Stimulated activated CD4-positive, alpha-beta T cell treated with anti-CD3 and anti-CD28 coated beads, Interleukin-15, amount 100 ng/mL, for 24 hours (primary cell): ENCODE measurements at regions not wholly inside any gene's neighbourhood (a gene's known extent, or its start where the extent isn't known, plus 50 kb on each side); places are given as distances from the start of the nearest gene placed in this dataset.

ENCODE experiments used
- DNase-seq: peaks from one replicate; pipeline ENCODE4 v3.0.0-alpha.2; 2020

GRCh38 chr14:96638041-96638855 is 136.1 kb downstream of the PAPOLA start:
- DNase-seq = no peak

- DNase-seq = no peak
Measured at GRCh38 chr14:96639550-96639949, 137.4 kb downstream of the PAPOLA start.

DNA sequence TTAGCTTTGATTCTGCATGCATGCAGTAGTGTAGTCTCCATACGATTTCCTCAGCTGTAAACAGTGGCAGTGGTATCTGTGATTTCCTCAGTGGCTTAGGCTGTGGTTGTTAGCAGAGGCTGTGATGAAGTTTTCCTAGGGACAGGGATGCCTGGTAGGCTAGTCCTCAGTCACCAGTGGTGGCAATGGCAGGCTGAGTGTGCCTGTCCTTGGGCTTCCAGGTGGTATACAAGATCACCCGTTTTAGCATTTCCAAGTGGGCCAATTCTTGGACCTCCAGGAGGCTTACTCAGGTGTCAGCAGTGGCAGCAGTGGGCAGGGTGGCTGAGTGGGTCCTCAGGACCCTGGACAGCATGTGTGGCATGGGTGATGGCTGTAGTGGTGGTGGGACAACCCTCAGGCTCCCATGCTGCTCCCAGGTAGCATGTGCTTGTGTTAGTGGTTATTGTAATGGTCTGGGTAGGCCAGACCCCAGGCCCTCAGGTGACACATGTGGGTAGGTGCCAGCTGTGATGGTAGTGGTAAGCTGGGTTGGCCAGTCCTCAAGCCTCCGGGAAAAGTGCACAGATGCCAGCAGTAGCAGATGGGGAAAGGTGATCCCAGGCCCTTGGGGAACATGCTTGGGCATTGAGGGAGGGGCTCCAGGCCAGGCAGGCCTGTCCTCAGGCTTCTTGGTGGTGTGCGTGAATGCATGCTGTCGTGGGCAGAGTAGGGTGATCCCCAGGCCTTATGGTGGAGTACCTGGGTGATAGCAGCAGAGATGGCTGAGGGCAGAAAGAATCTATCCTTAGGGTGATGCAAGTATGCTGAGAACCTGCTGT is 146.5 kb downstream of the PAPOLA start:
- no peak for DNase-seq

- no peak for DNase-seq
Measured at GRCh38 chr14:96649327-96649601, 147.1 kb downstream of the PAPOLA start.

DNA sequence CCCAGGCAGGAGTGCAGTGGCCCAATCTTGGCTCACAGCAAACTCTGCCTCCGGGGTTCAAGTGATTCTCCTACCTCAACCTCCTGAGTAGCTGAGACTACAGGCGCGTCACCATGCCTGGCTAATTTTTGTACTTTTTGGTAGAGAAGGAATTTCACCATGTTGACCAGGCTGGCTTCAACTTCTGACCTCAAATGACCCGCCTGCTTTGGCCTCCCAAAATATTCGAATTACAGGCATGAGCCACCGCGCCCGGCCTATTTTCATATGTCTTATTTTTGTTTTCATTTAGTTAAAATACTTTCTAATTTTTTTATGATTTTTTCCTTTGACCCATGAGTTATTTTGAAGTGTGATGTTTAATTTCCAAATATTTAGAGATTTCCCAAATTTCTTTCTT is 143.6 kb upstream of the VRK1 start:
- DNase-seq = no peak

DNA sequence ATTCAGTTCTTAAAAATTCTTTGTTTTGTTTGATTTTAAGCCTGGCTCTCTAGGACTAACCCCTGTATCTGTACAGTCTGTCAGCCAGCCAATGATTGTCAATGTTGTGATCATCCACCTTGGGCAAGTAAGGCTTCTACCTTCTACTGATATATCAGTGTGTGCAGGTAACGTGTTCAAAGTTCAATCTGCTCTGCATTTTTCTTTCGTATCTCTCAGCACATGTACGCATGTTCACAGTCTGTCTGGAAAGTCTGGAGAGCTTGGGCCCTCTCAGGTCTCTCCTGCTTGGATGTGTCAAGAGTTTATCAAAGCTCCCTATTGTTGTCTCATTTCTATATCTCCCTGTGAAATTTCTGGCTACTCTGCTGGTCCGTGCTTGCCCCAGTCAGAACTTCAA is 138.6 kb upstream of the VRK1 start:
- DNase-seq = no peak

- DNase-seq = no peak
Measured at GRCh38 chr14:96660123-96660522, 137.1 kb upstream of the VRK1 start.

- DNase-seq = no peak
Measured at GRCh38 chr14:96660667-96661066, 136.5 kb upstream of the VRK1 start.

DNA sequence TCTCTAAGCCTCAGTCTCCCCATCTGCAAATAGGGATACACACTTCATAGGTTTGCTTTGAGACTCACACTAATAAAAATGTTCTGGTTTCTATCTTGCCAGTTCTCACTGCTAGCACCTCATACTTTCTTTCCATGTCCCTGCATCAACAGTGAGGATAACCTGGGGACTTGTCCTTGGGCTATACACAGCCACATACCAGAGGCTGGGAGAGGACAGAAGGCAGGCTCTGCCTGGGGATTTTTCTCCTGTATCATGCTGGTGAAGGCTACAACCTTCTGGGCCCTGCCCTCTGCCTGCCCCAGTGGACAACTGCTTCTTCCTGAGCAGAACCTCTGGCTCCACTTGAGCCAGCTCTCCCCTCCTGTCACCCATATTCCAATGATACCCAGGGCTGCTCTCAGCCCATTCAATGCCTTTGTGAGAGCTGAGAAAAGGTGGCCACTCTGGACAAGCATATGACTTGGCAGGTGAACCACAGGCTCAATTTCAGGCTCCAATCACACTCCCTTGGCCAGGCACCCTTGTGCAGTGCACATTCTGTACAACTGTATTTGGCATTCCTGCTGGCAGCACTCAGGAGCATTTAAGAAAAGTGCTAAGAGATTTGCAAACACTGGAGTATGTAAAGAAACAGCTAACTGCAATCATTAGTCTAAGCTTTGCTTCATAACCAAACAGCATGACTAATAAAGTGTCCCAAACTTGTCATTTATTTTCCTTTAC is 135.8 kb upstream of the VRK1 start:
- DNase-seq = no peak

DNA sequence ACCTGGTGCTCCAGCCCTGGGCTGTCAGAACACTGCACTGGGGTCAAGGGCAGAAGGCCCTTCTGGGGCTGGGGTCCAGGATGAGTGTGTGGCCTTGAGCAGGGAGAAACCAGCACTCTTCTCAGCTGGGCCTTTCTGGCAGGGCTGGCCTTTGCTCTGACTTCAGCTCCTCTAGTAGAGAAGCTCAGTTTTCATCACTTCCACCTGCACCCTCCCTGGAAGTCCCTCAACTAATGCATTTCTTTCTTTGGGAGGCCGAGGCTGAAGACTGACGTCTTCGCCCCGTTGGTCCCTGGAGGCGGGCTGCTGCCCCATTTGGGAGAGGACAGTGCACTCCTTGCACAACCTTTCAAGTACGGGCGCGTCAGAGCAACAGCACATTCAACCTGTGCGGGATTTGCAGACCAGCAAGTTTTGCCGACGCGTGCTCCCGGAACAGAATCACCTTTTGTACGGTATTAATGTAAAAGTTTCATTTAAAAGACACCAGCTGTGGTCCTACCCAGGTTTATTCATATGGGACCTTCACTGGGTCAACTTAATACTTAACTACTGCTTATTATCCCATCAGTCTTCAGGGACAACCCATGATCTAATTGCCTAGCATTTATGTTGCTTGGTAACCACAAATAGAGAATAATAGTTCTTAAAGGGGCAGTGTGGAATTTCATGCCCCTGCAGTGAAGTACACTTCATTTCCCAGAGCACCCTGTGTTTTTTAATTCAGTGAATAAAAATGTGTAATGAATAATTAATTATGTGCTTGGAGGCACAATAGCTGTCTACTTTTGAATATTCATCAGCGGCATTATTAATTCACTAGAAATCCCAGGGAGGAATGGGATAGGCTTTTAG is 134.8 kb upstream of the VRK1 start:
- DNase-seq = no peak

DNA sequence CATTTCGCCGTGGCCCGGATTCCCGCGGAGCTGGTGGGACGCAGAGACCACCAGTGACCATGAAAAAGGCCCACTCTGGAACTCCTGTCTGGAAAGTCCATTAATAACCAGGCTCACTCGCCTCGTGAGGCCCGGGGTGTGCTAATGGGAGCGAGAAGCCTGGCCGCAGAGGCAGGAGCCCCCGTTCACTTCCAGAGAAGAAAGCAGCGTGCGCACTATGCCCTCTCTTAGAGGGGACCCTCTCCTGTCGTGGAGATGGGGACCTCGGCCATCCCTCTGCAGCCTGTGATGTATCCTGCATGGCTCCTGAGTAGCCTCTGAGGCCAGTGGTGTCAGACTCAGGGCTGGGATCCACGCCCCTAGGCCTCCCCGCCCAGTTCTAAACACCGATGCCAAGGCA is 134.1 kb upstream of the VRK1 start:
- DNase-seq = no peak

- DNase-seq = no peak
Measured at GRCh38 chr14:96663491-96664067, 133.6 kb upstream of the VRK1 start.

DNA sequence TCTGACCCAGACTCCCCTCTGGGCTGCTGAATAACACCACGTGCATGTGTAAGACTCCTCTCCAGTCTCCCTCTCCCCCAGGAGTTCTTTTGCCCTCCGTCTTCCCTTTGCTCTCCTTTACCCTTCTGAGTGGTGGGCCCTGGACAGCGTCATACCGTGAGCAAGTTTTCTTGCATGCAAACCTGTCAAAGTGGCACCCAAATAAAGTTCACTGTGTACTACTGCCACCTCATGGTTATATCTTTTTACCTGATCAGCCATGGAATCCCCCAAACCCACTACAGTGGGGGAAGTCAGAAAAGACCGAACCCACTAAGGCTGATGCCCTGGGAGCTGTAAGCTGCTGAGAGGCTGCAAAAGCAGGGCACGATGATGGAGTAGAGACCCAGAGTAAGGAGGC is 131.1 kb upstream of the VRK1 start:
- no peak for DNase-seq

DNA sequence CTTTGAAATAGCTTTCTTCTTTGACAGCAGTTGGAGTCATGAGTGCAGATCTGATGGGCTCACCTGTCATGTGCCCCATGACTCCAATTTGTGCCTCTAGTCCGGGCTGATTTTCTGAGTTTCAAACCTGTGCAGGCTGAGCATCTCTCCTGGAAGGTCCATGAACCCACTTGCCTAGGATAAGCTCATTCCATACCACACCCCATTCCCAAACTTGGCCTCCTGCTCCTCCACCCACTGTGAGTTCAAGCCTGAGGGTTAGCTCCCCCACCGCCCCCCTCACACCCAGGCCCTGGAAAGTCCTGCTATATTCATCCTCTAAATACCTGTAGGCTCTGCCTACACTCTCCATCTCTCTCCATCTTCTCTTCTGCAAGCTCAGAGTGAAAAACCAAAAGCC is 126.8 kb upstream of the VRK1 start:
- no peak for DNase-seq

GRCh38 chr14:96671218-96671617 is 126.0 kb upstream of the VRK1 start:
- no peak for DNase-seq

- no peak for DNase-seq
Measured at GRCh38 chr14:96673706-96674105, 123.5 kb upstream of the VRK1 start.

GRCh38 chr14:96674121-96674520 is 123.1 kb upstream of the VRK1 start:
- DNase-seq = no peak

DNA sequence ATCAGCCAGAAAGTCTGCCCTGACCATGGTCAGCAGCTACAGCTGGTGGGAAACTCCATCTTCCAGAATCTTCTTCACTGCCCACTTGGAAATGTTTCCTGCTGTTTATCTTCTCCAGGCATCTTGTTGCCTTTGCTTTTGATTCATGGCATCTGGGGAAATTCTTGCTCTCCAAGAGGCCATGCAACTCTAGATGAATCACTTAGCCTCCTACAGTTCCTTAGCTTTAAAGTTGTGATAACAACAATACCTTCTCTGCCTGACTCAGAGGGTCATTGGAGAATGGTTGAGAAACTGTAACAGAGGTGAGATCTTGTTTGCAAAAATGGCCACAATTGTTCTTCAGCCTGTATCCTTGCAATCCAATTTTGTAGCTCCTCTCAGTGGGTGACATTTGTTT is 121.0 kb upstream of the VRK1 start:
- no peak for DNase-seq

DNA sequence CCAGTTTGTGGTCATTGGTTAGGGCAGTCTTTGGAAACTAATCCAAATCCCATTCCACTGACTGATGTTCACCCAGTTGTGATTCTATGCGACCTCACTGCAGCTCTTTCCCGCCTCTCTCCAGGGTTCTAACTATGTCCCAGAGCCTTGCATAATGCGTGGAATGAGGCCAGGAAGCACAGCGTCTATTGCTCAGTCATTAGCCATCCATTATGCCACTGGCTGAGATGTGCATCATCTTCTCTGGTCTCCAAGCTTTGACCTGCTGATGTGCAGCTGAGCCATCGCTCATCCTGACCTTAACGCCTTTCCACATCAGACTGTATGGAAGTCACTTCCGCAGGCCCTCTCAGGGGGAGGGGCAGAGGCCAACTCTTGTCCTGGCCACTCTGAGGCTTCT is 115.4 kb upstream of the VRK1 start:
- DNase-seq = no peak

- DNase-seq = no peak
Measured at GRCh38 chr14:96682401-96682800, 114.8 kb upstream of the VRK1 start.

DNA sequence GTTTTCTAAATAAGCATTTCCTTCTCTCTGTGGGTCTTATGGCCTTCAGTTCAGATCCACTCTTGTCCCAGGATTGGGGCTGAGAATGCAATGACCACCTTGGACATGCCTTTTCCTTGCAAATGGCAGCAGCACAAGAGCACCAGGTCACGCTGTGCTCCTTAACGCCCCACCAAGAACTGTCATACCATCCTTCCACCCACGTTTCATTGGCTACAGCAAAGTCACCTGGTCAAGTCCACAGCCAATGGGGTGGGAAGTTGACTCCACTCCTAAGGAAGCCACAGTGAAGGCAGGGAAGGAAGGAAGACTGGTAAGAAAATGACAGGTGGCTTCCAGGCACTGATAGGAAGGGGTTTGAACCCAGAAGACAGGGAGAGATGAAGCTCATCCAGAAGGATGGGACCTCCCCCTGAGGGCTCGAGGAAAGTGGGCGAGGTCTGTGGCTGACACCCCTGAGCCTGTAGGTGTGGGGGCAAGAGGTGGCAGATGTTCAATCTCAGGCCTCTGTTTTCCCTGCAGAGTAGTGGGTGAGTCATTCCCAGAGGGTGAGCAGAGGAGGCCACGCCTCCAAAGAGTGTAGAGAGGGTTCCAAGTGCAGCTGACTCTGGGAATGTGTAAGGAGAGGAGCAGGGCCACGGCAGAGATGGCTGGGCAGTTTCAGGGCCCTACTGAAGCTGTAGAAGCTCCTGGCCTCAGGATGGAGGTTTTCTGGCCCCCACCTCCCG is 113.5 kb upstream of the VRK1 start:
- DNase-seq = peak; percentile 5

GRCh38 chr14:96686126-96686525 is 111.1 kb upstream of the VRK1 start:
- no peak for DNase-seq
